Duodenal mucosa (tissue), 2 donors: ENCODE measurements at regions not wholly inside any gene's neighbourhood (a gene's known extent, or its start where the extent isn't known, plus 50 kb on each side); places are given as distances from the start of the nearest gene placed in this dataset.

Experiments used
- H3K27ac ChIP-seq: one replicate; pipeline ENCODE4 v1.7.0; 2013; ENCODE audit warnings: low read depth, low read length
- H3K27me3 ChIP-seq, 2 donors: one replicate each; pipeline ENCODE4 v1.7.0; 2013; ENCODE audit warnings: low read length in 2 of 2, control low read depth in 1 of 2; ENCODE audit not compliant: insufficient read depth in 2 of 2, control insufficient read depth in 1 of 2
- H3K36me3 ChIP-seq, 2 donors: one replicate each; pipeline ENCODE4 v1.7.0; 2013; ENCODE audit warnings: low read length in 2 of 2, control low read depth in 1 of 2; ENCODE audit not compliant: insufficient read depth in 2 of 2, control insufficient read depth in 1 of 2
- H3K4me1 ChIP-seq, 2 donors: one replicate each; pipeline ENCODE4 v1.7.0; 2013; ENCODE audit warnings: low read length in 2 of 2, control low read depth in 1 of 2; ENCODE audit not compliant: insufficient read depth in 2 of 2, control insufficient read depth in 1 of 2
- H3K4me3 ChIP-seq, 2 donors: one replicate each; pipeline ENCODE4 v1.7.0; 2013; ENCODE audit warnings: low read length in 2 of 2, low read depth in 1 of 2
- H3K9ac ChIP-seq, 2 donors: one replicate each; pipeline ENCODE4 v1.7.0; 2013; ENCODE audit warnings: low read length in 2 of 2, low read depth in 1 of 2
- H3K9me3 ChIP-seq, 2 donors: one replicate each; pipeline ENCODE4 v1.7.0; 2013; ENCODE audit warnings: low read length in 2 of 2, control low read depth in 1 of 2; ENCODE audit not compliant: control insufficient read depth in 1 of 2

- no peaks in the 10 kb centered on the region for H3K36me3 ChIP-seq
- H3K4me3 ChIP-seq = no peak overlapping the region
- H3K27ac ChIP-seq = no peak overlapping the region
- H3K9me3 ChIP-seq = no peaks in the 10 kb centered on the region
- no peaks in the 10 kb centered on the region for H3K27me3 ChIP-seq
- no peaks in the 10 kb centered on the region for H3K4me1 ChIP-seq
- H3K9ac ChIP-seq = no peak overlapping the region
Measured at GRCh38 chr4:175910700-175911099, 98.6 kb upstream of the GPM6A start.

GRCh38 chr4:175916626-175917351 lies 104.7 kb upstream of the GPM6A start:
- H3K4me1 ChIP-seq = no peaks in the 10 kb centered on the region
- H3K27me3 ChIP-seq = no peaks in the 10 kb centered on the region
- H3K9ac ChIP-seq = no peak overlapping the region
- no peak overlapping the region for H3K4me3 ChIP-seq
- H3K9me3 ChIP-seq = no peaks in the 10 kb centered on the region
- no peak overlapping the region for H3K27ac ChIP-seq
- no peaks in the 10 kb centered on the region for H3K36me3 ChIP-seq

GRCh38 chr4:175927121-175927520 lies 115.1 kb upstream of the GPM6A start:
- Histone ChIP-seq H3K9me3 (no peaks in the 10 kb centered on the region), H3K4me1 (no peaks in the 10 kb centered on the region), H3K36me3 (no peaks in the 10 kb centered on the region), H3K9ac (no peak overlapping the region), H3K27ac (no peak overlapping the region), H3K27me3 (no peaks in the 10 kb centered on the region), H3K4me3 (no peak overlapping the region)

- H3K9me3 ChIP-seq = no peaks in the 10 kb centered on the region
- H3K4me1 ChIP-seq = no peaks in the 10 kb centered on the region
- no peak overlapping the region for H3K9ac ChIP-seq
- no peaks in the 10 kb centered on the region for H3K36me3 ChIP-seq
- no peaks in the 10 kb centered on the region for H3K27me3 ChIP-seq
- H3K27ac ChIP-seq = no peak overlapping the region
- no peak overlapping the region for H3K4me3 ChIP-seq
Measured at GRCh38 chr4:175929441-175929840, 117.4 kb upstream of the GPM6A start.

GRCh38 chr4:175929932-175930331 lies 117.9 kb upstream of the GPM6A start:
- Histone ChIP-seq H3K4me3 (no peak overlapping the region), H3K27ac (no peak overlapping the region), H3K4me1 (no peaks in the 10 kb centered on the region), H3K9me3 (no peaks in the 10 kb centered on the region), H3K9ac (no peak overlapping the region), H3K36me3 (no peaks in the 10 kb centered on the region), H3K27me3 (no peaks in the 10 kb centered on the region)

- Histone ChIP-seq H3K9me3 (no peaks in the 10 kb centered on the region), H3K27ac (no peak overlapping the region), H3K36me3 (no peaks in the 10 kb centered on the region), H3K27me3 (no peaks in the 10 kb centered on the region), H3K4me3 (no peak overlapping the region), H3K4me1 (no peaks in the 10 kb centered on the region), H3K9ac (no peak overlapping the region)
Measured at GRCh38 chr4:175930471-175930870, 118.4 kb upstream of the GPM6A start.

- Histone ChIP-seq H3K27me3 (no peaks in the 10 kb centered on the region), H3K4me1 (no peaks in the 10 kb centered on the region), H3K27ac (no peak overlapping the region), H3K9me3 (no peaks in the 10 kb centered on the region), H3K4me3 (no peak overlapping the region), H3K9ac (no peak overlapping the region), H3K36me3 (no peaks in the 10 kb centered on the region)
Measured at GRCh38 chr4:175932116-175932515, 120.1 kb upstream of the GPM6A start.

- Histone ChIP-seq H3K9ac (no peak overlapping the region), H3K27me3 (no peaks in the 10 kb centered on the region), H3K9me3 (no peaks in the 10 kb centered on the region), H3K4me3 (no peak overlapping the region), H3K36me3 (no peaks in the 10 kb centered on the region), H3K4me1 (no peaks in the 10 kb centered on the region), H3K27ac (no peak overlapping the region)
Measured at GRCh38 chr4:175934506-175934905, 122.4 kb upstream of the GPM6A start.

- no peak overlapping the region for H3K4me3 ChIP-seq
- no peaks in the 10 kb centered on the region for H3K9me3 ChIP-seq
- no peak overlapping the region for H3K27ac ChIP-seq
- H3K9ac ChIP-seq = no peak overlapping the region
- no peaks in the 10 kb centered on the region for H3K36me3 ChIP-seq
- no peaks in the 10 kb centered on the region for H3K27me3 ChIP-seq
- no peaks in the 10 kb centered on the region for H3K4me1 ChIP-seq
Measured at GRCh38 chr4:175935016-175935661, 123.1 kb upstream of the GPM6A start.

- no peaks in the 10 kb centered on the region for H3K27me3 ChIP-seq
- no peaks in the 10 kb centered on the region for H3K9me3 ChIP-seq
- no peaks in the 10 kb centered on the region for H3K4me1 ChIP-seq
- H3K27ac ChIP-seq = no peak overlapping the region
- H3K4me3 ChIP-seq = no peak overlapping the region
- H3K36me3 ChIP-seq = no peaks in the 10 kb centered on the region
- no peak overlapping the region for H3K9ac ChIP-seq
Measured at GRCh38 chr4:175944126-175944910, 121.3 kb upstream of the WDR17 start.
